HG02642 (cell line): ENCODE measurements at regions not wholly inside any gene's neighbourhood (a gene's known extent, or its start where the extent isn't known, plus 50 kb on each side); places are given as distances from the start of the nearest gene placed in this dataset.
A peak's percentile ranks its signal among the peaks of the same experiment; 100 is the strongest.
"Not testable (repeated sequence)": the region's sequence is repeated elsewhere in the genome, so short reads cannot be mapped to it uniquely, and the experiment has no call there.

Source experiments
- ATAC-seq: cut with Tn5 transposase; IDR thresholded peaks from one replicate; pipeline ENCODE4 v1.9.1; 2021; ENCODE audit warnings: mild to moderate bottlenecking; ENCODE audit not compliant: unreplicated experiment, poor library complexity

DNA sequence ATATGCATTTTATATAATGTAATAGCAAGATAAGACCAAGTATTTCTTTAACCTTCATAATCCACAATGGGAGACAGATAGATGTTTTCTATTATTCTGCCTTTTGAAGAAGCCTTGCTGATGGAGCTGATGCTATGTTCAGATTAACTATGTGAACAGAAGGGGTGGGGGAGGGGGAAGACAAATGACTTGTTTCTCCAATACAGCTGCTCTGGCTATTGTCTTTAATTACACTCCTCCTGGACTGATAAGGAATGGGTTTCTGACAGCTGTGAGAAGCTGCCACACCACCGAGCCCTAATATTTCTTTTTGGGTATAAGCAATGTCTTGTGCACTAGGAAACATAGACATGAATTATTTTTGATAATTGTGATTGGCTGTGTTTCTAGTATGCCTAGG, 62.0 kb downstream of the CAVIN4 start:
- no peak for ATAC-seq

DNA sequence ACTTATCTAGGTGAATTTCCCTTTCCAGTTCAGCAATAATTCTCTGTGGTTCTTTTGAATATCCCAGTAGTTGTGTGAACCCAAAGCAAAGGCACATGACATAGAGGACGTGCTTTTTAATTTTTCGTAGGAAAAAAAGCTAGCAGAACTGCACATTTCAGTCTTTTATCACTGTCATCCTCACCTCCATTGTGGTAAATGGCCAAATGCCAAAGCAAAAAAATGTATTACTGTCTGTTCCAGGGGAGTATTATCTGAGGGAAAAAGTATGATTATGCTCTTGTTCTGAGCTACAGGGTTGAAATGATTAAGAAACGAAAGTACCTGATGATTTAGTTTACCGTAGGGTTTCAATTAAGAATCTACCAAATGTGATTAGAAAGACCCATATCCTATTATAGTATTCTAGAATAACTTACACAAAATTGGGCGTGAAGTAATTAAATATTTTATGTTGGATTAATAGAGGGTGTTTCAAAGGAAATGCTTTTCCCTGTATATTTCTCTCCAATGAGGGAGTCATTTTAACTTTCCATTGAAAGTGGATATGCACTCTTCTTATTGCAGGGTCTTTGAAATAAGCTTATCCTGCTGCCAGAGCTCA, 62.7 kb downstream of the CAVIN4 start:
- no peak for ATAC-seq

DNA sequence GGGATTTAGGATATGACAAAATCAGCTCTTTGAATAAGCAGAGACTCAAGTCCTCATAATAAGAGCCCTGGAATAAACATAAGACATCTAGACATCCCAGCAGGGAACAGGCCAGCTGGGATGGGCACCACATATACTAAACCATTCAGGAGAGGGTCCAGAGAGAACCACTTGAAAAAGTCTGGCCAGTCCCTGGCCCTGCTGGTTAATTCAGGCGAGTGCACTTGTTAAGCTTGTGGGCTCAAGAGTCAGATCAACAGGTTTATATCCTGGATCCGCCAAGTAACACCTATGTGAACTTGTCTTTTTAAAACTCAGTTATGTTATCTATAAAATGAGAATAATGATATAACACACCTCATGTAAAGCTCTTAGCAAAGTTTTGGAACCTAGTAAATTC, 63.3 kb downstream of the CAVIN4 start:
- no peak for ATAC-seq

DNA sequence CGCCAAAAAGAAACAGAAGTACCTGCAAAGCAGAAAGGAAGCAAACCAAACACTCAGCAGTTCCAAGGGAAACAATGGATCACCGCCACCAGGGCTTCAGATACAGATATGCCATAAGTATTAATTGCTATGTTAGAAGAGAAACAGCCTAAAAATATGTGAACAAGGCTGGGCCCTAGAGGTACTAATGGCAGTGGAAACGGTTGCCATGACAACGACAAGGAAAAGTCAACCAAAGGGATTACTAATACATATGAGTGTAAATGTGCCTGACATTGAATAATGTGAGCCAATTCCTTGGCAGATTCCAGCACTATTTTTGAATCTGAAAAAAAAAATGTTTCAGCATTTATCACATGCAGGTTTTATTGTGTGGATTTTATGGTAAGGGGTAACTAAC, 75.0 kb downstream of the CAVIN4 start:
- ATAC-seq, result no peak

DNA sequence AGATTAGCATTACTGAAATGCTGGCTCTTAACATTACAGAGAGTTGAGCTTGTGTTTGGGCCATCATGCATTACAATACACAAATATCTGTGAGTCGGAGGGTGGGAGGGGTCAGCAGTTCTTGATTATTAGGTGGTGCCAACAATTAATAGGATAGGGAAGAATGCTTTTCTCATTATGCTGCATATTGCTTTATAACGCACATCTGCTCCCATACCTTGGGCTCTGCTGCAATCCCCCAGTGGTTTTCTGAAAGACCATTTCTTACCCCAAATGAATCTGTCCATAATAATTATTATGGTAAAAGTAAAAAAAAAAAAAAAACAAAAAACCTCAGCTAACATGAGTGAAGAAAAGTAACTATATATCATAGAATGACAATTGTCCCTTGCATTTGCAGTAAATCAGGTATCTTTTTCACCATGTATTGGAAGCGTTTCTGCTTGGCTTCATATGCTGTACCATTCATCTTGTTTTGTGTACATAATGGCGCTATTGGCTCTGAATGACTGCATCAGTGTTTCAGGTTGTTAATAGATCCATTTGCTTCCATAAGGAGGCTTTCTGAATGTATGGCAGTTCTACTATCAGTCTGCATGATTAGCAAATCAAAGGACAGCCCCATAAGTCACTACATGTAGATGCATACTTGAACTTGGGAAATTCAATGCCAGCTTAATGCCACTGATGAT, 75.9 kb downstream of the CAVIN4 start:
- no peak for ATAC-seq

- ATAC-seq, result not testable (repeated sequence)
Measured at GRCh38 chr9:100656851-100657250, 79.0 kb downstream of the CAVIN4 start.

- no peak for ATAC-seq
Measured at GRCh38 chr9:100661668-100662067, 83.8 kb downstream of the CAVIN4 start.

GRCh38 chr9:100662122-100662521, 84.2 kb downstream of the CAVIN4 start:
- no peak for ATAC-seq

GRCh38 chr9:100667448-100667847, 89.6 kb downstream of the CAVIN4 start:
- ATAC-seq, result no peak

- ATAC-seq, result no peak
Measured at GRCh38 chr9:100668024-100668423, 90.1 kb downstream of the CAVIN4 start.

GRCh38 chr9:100669968-100670367, 92.1 kb downstream of the CAVIN4 start:
- ATAC-seq, result no peak

- peak; percentile 64 for ATAC-seq
Measured at GRCh38 chr9:100670719-100671118, 92.8 kb downstream of the CAVIN4 start.

DNA sequence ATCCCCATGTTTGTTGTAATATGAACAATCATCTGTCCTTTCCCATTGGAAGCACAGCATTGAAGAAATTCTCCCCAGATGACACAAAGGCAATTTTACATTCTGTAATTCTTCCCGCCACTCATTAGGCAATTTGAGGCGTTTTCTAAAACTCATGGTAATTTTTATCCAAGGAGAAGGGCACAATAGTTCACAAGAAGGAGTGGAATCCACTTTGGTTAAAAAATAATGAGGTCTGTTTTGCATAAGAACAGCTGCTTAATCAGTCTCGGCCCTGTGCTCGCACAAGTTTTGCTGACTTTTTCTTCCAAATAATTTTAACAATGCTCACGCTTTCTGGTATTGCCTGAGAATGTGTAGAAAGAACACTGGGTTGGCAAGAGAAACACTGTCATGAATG, 94.0 kb downstream of the CAVIN4 start:
- ATAC-seq, result no peak

GRCh38 chr9:100673249-100673648, 95.4 kb downstream of the CAVIN4 start:
- ATAC-seq, result no peak

DNA sequence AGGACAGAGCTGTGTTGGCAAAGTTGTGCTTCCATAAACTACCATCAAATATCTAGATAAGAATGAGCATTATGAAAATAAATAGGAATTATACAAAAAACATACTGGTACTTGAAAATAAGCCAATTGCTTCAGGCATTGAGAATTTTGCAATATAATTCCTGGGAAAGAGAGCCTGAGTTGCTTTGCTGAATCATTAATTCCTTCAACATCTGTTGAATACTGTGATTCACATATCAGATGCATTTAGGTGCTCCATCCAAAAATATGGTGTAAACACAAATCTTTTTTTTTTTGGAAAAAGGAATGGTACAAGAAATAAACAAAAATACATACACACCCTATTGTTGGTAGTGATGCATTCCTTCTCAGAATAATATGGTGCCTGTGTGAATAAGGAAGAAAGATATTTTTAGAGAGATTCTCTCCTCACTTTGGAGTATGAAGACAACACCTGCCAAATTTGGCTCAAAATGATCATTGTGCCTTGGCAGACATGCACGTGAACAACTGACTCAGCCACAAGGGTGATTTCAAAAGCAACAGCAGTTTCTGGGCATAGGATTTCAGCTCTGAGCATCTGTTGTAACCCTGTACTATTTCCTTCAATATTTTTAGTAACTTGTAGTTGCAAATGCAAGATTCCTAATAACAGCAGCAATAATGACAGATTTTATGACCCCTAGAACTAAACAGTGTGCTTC, 96.7 kb downstream of the CAVIN4 start:
- no peak for ATAC-seq

GRCh38 chr9:100679834-100680233, 102.0 kb downstream of the CAVIN4 start:
- ATAC-seq, result no peak

DNA sequence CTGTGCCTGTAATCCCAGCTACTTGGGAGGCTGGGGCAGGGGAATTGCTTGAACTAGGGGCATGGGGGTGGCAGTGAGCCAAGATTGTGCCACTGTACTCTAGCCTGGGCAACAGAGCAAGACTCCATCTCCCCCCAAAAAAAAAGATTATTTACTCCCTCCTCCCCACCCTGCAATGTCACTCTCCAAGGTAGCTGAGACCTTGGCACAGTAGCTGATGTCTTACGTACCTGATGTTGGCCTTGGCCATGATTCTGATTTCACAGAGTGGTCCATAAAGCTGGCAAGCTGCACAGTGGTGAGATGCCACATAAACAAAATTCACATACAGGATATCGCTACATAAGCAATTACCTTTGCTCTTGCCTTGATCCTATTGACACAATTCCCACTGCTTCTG, 108.5 kb downstream of the CAVIN4 start:
- ATAC-seq, result no peak

DNA sequence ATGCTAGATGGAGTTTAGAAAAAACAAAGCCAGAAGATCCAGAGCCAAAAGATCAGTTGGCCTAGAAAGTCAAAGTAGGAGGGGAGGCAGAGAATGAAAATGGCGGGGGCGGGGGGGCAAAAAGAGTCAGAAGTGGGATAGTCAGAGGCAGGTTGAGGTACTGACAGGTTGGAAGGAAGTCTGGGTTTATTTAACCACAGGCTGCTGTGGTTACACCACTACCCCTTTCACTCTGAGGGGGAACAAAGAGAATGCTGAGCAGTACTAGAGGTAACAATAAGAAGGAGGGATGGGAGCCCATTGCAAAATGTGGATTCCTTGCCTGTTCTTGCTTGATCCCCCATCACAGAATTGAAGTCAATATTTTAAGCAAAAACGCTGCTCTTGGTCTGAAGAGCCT, 111.8 kb downstream of the CAVIN4 start:
- ATAC-seq, result no peak

- no peak for ATAC-seq
Measured at GRCh38 chr9:100690438-100690837, 112.6 kb downstream of the CAVIN4 start.

DNA sequence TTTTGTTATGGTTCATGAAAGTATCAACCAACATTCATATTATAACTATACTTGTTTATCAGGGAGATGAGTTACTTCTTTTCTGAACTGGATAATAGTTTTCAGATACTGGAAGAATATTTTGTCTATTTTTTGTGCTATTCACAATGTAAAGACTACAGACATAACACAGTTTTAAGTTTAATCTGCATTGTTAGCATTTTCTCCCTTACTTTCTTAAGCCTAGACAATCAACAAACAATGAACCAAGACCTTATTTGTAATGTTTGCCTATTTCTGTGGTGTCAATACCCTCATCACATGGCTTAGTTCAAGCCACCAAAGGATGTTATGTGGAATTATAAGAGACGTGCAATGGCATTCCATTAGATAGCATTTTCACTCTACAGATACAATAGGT, 119.5 kb downstream of the CAVIN4 start:
- ATAC-seq, result no peak

DNA sequence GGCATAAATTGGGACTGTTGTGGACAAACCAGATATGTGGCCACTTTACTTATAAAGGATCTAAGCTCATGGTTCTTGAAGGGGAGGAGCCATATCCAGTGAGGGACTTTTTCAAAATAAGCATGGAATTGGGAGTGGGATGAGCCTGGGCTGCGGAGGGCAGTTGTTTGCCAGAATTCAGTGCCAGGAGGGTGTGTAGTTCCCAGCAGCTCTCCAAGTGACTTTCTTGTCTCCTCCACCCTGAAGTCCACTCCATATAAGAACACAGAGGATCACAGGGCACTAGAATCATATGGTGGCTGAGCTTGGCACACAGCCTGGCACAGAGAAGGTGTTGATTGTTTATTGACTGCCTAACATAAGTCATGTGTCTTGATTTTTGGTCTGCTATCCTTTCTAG, 121.1 kb downstream of the CAVIN4 start:
- ATAC-seq, result no peak

DNA sequence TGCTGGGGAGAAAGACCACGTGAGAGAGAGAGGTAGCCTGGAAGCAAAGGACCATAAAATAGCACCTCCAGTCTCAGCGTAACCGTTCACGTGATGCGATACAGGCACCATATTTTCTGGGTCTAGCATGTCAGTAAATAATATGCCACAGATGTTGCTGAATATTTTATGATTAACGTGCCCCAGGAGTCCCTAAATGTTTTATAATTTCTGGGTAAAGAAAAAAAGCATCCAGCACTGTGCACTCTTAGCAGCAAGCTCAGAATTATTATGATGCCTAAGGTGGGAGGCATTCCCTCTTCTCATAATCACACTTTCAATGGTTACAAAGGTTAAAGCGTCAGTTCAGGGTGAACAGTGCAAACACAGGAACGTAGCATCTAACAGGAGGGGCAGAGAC, 121.8 kb downstream of the CAVIN4 start:
- ATAC-seq, result no peak
